ENCODE measurements at regions not wholly inside any gene's neighbourhood (a gene's known extent, or its start where the extent isn't known, plus 50 kb on each side); places are given as distances from the start of the nearest gene placed in this dataset.

DNA sequence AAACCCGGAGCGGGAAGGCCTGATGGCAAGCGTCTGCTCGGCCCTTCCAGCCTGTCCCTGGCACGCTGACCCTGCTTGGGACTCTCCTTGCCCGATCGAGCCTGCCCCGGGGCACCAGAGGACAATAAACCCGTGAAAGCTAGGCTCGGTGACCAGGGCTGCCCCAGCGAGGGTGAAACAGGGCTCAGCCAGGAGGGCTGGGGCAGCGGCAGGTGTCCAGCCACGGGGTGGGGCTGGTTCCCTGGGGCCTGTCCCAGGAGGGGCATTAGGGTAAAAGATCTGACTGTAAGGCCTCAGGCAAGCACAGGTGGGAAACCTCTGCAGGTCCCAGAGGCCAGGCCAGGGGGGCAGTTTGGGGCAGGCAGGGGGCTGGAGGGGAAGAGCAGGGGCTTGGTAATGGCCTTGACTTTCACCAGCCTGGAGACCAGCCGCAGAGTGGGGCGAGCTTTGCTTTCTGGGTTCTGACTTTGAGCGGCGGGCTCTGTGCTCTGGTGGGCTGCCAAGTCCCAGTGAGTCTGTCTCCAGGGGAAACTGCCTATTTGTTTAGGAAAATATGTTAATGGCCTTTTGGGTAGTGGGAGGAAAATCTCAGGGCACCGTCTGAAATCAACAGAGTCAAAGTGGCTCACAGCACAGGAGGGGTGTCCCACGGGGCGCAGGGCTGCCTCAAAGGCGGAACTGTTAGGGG is 68.2 kb upstream of the INPP5A start:
- Histone ChIP-seq H3K79me2 (ENCODE audit: insufficient read depth, low read depth, low read length) (no peaks in the 10 kb centered on the region), H3K4me1 (ENCODE audit: insufficient read depth, low read length, poor library complexity, severe bottlenecking) (no peaks in the 10 kb centered on the region), H3K36me3 (ENCODE audit: insufficient read depth, low read length) (no peaks in the 10 kb centered on the region), H3K9me3 (ENCODE audit: low read length) (no peaks in the 10 kb centered on the region), H3K9me2 (ENCODE audit: insufficient read depth, low read length) (no peaks in the 10 kb centered on the region), H3K4me3 (ENCODE audit: low read depth, low read length, poor library complexity, severe bottlenecking) (no peak overlapping the region), H3K27ac (ENCODE audit: low read depth, low read length, poor library complexity, severe bottlenecking) (no peak overlapping the region), H2AFZ (ENCODE audit: low read length) (no peak overlapping the region), H4K20me1 (ENCODE audit: insufficient read depth, low read length) (no peaks in the 10 kb centered on the region), H3K4me2 (ENCODE audit: low read length) (no peak overlapping the region)
- intact Hi-C loops (cut with micrococcal nuclease; ENCODE audit: unreplicated experiment): no loop called here
- TF ChIP-seq, protein P1, sequence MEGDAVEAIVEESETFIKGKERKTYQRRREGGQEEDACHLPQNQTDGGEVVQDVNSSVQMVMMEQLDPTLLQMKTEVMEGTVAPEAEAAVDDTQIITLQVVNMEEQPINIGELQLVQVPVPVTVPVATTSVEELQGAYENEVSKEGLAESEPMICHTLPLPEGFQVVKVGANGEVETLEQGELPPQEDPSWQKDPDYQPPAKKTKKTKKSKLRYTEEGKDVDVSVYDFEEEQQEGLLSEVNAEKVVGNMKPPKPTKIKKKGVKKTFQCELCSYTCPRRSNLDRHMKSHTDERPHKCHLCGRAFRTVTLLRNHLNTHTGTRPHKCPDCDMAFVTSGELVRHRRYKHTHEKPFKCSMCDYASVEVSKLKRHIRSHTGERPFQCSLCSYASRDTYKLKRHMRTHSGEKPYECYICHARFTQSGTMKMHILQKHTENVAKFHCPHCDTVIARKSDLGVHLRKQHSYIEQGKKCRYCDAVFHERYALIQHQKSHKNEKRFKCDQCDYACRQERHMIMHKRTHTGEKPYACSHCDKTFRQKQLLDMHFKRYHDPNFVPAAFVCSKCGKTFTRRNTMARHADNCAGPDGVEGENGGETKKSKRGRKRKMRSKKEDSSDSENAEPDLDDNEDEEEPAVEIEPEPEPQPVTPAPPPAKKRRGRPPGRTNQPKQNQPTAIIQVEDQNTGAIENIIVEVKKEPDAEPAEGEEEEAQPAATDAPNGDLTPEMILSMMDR (conservative IDR thresholded peaks at IDR 0.05; ENCODE audit: low read length): no peak
- no peak for TF ChIP-seq EZH2phosphoT487 (IDR thresholded peaks at IDR 0.05; ENCODE audit: borderline replicate concordance, low read depth, low read length)
- ChIA-PET CTCF (ENCODE audit: unreplicated experiment) (no interaction called here), POLR2A (no interaction called here)
- BruUV-seq (replicated peaks): no TSS peak
- DNase-seq (ENCODE audit: low spot score): no peak

DNA sequence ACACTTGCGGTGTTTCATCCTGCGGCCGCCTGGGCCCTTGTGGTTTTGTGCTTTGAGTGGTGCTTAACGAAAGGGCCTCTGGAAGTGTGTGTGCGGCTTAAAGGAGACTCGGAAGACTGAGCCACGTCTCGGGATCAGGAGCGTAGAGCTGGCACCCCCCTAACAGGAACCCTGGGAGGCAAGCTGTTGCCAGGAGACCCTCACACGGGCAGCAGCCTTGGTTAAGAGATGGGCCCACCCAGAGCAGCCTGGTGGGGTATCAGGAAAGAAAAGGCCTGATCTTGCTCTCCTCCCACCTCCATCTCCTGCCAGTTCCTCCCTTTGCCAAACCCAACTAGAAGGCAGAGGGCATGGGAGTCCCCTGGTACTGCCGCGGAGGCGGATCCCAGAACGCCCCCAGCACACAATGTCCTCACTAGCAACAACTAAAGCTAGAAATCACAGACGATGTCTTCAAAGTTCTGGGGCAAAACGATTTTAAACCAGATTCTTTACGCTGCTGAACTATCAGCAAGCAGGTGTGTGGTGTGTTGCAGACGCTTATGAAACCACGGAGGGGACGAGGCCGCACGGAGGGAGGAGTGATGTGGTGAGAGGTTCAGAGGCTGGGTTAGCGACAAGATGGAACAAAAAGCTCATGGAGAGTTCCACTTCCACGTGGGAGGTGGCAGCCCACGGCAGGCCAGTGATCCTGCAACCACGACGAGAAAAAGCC is 67.0 kb upstream of the INPP5A start:
- Histone ChIP-seq H3K79me2 (ENCODE audit: insufficient read depth, low read depth, low read length) (no peaks in the 10 kb centered on the region), H3K4me2 (ENCODE audit: low read length) (no peak overlapping the region), H3K4me1 (ENCODE audit: insufficient read depth, low read length, poor library complexity, severe bottlenecking) (no peaks in the 10 kb centered on the region), H3K27ac (ENCODE audit: low read depth, low read length, poor library complexity, severe bottlenecking) (no peak overlapping the region), H3K4me3 (ENCODE audit: low read depth, low read length, poor library complexity, severe bottlenecking) (no peak overlapping the region), H3K9me3 (ENCODE audit: low read length) (no peaks in the 10 kb centered on the region), H3K9me2 (ENCODE audit: insufficient read depth, low read length) (no peaks in the 10 kb centered on the region), H2AFZ (ENCODE audit: low read length) (no peak overlapping the region), H4K20me1 (ENCODE audit: insufficient read depth, low read length) (no peaks in the 10 kb centered on the region), H3K36me3 (ENCODE audit: insufficient read depth, low read length) (no peaks in the 10 kb centered on the region)
- TF ChIP-seq EZH2phosphoT487 (IDR thresholded peaks at IDR 0.05; ENCODE audit: borderline replicate concordance, low read depth, low read length): no peak
- TF ChIP-seq, protein P1 (conservative IDR thresholded peaks at IDR 0.05; ENCODE audit: low read length): no peak
- ChIA-PET POLR2A (no interaction called here), CTCF (ENCODE audit: unreplicated experiment) (no interaction called here)
- DNase-seq (ENCODE audit: low spot score): no peak
- no TSS peak for BruUV-seq (replicated peaks)
- intact Hi-C loops (cut with micrococcal nuclease; ENCODE audit: unreplicated experiment): no loop called here

DNA sequence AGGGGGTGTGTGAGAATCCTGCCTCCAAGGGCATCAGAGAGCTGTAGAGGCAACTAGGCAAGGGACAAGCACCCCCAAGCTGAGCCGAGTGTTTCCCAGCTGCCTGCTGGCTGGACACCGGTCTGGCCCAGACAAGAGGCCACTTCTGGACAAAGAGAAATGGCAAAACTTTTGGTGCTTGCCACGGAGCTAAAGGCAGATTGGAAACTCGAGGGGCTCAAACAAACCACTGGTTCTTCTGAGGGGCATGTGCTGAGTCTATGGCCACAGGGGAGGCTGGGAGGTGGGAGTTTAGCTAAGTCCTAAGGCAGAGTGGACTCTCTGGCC is 66.5 kb upstream of the INPP5A start:
- intact Hi-C loops (cut with micrococcal nuclease; ENCODE audit: unreplicated experiment): no loop called here
- no peaks in the 10 kb centered on the region for H3K36me3 ChIP-seq (ENCODE audit: insufficient read depth, low read length)
- no peak overlapping the region for H3K4me2 ChIP-seq (ENCODE audit: low read length)
- H3K4me3 ChIP-seq (ENCODE audit: low read depth, low read length, poor library complexity, severe bottlenecking): no peak overlapping the region
- CTCF ChIA-PET (ENCODE audit: unreplicated experiment): no interaction called here
- no peaks in the 10 kb centered on the region for H3K79me2 ChIP-seq (ENCODE audit: insufficient read depth, low read depth, low read length)
- TF ChIP-seq EZH2phosphoT487 (IDR thresholded peaks at IDR 0.05; ENCODE audit: borderline replicate concordance, low read depth, low read length): no peak
- TF ChIP-seq, protein P1 (conservative IDR thresholded peaks at IDR 0.05; ENCODE audit: low read length): no peak
- no peaks in the 10 kb centered on the region for H3K9me3 ChIP-seq (ENCODE audit: low read length)
- H4K20me1 ChIP-seq (ENCODE audit: insufficient read depth, low read length): no peaks in the 10 kb centered on the region
- POLR2A ChIA-PET: no interaction called here
- no peak for DNase-seq (ENCODE audit: low spot score)
- H3K27ac ChIP-seq (ENCODE audit: low read depth, low read length, poor library complexity, severe bottlenecking): no peak overlapping the region
- H3K4me1 ChIP-seq (ENCODE audit: insufficient read depth, low read length, poor library complexity, severe bottlenecking): no peaks in the 10 kb centered on the region
- no TSS peak for BruUV-seq (replicated peaks)
- H2AFZ ChIP-seq (ENCODE audit: low read length): no peak overlapping the region
- no peaks in the 10 kb centered on the region for H3K9me2 ChIP-seq (ENCODE audit: insufficient read depth, low read length)
